Natural killer cell treated with Interleukin-12 subunit alpha and Interleukin-12 subunit beta and Interleukin-15 and Interleukin-18, amount 100 ng/mL, for 72 hours (primary cell): ENCODE measurements at regions not wholly inside any gene's neighbourhood (a gene's known extent, or its start where the extent isn't known, plus 50 kb on each side); places are given as distances from the start of the nearest gene placed in this dataset.

Source experiments
- ATAC-seq, 2 donors: fragments of 150-1000 bp; cut with Tn5 transposase in 1 of 2; sonication (Bioruptor Pico), chemical (Tn5 transposase) in 1 of 2; 2 replicates each; pipeline ENCODE4 v1.10.0; 2021
- DNase-seq: peaks from one replicate; pipeline ENCODE4 v3.0.0; 2022; ENCODE audit warnings: low spot score
- H3K27ac Mint-ChIP-seq, 2 donors: 1 replicate in 1 of 2; 2 replicates in 1 of 2; pipeline ENCODE4 v1.8.0; 2022; ENCODE audit warnings: mixed read lengths in 2 of 2, mild to moderate bottlenecking in 1 of 2, moderate library complexity in 1 of 2
- H3K27me3 Mint-ChIP-seq, 2 donors: 1 replicate in 1 of 2; 2 replicates in 1 of 2; pipeline ENCODE4 v1.8.0; 2022; ENCODE audit warnings: mixed read lengths in 2 of 2
- H3K36me3 Mint-ChIP-seq: one replicate; pipeline ENCODE4 v1.8.0; 2022; ENCODE audit warnings: mixed read lengths
- H3K4me1 Mint-ChIP-seq, 2 donors: 1 replicate in 1 of 2; 2 replicates in 1 of 2; pipeline ENCODE4 v1.8.0; 2022; ENCODE audit warnings: low read depth in 2 of 2, mixed read lengths in 2 of 2, mild to moderate bottlenecking in 1 of 2
- H3K4me3 Mint-ChIP-seq: one replicate; pipeline ENCODE4 v1.8.0; 2022; ENCODE audit warnings: mixed read lengths
- H3K9me3 Mint-ChIP-seq: 2 replicates; pipeline ENCODE4 v1.8.0; 2022; ENCODE audit warnings: mixed read lengths

- H3K36me3 Mint-ChIP-seq = peaks cover 16% of the 10 kb centered on the region
- H3K4me1 Mint-ChIP-seq = peaks cover 0 to 6% of the 10 kb centered on the region in 2 donors
- peaks cover 3% of the 10 kb centered on the region for H3K9me3 Mint-ChIP-seq
- DNase-seq (no peak), ATAC-seq (no peak)
- peaks cover 0 to 2% of the 10 kb centered on the region in 2 donors for H3K27me3 Mint-ChIP-seq
- peak overlapping the region in 1 of 2 donors; percentile 32 for H3K27ac Mint-ChIP-seq
- no peak overlapping the region for H3K4me3 Mint-ChIP-seq
These were observed 107.5 kb upstream of the RUNX1 start for GRCh38 chr21:35156293-35157278.

GRCh38 chr21:35154788-35155187 is 105.7 kb upstream of the RUNX1 start:
- peak overlapping the region in 1 of 2 donors; percentile 37 for H3K27ac Mint-ChIP-seq
- H3K4me1 Mint-ChIP-seq = peaks cover 13% of the 10 kb centered on the region in 2 donors
- H3K36me3 Mint-ChIP-seq = peaks cover 28% of the 10 kb centered on the region
- ATAC-seq (no peak), DNase-seq (no peak)
- no peak overlapping the region for H3K4me3 Mint-ChIP-seq
- peaks cover 9% of the 10 kb centered on the region for H3K9me3 Mint-ChIP-seq
- peaks cover 0 to 2% of the 10 kb centered on the region in 2 donors for H3K27me3 Mint-ChIP-seq

- ATAC-seq = no peak
- no peaks in the 10 kb centered on the region for H3K27me3 Mint-ChIP-seq
- peaks cover 23% of the 10 kb centered on the region for H3K36me3 Mint-ChIP-seq
- peak overlapping the region in 1 of 2 donors; percentile 23 for H3K27ac Mint-ChIP-seq
- DNase-seq = no peak
- H3K9me3 Mint-ChIP-seq = peaks cover 9% of the 10 kb centered on the region
- no peak overlapping the region for H3K4me3 Mint-ChIP-seq
- H3K4me1 Mint-ChIP-seq = peaks cover 13% of the 10 kb centered on the region in 2 donors
These were observed 104.6 kb upstream of the RUNX1 start for GRCh38 chr21:35153671-35154070.

- DNase-seq (no peak), ATAC-seq (peak; percentile 60 to 73)
- peaks cover 0 to 5% of the 10 kb centered on the region in 2 donors for H3K27me3 Mint-ChIP-seq
- peak overlapping the region; percentile 71 to 88 for H3K27ac Mint-ChIP-seq
- H3K36me3 Mint-ChIP-seq = peaks cover 16% of the 10 kb centered on the region
- peaks cover 18 to 20% of the 10 kb centered on the region in 2 donors for H3K4me1 Mint-ChIP-seq
- H3K4me3 Mint-ChIP-seq = peak overlapping the region; percentile 64
- H3K9me3 Mint-ChIP-seq = peaks cover 6% of the 10 kb centered on the region
These were observed 101.6 kb upstream of the RUNX1 start for GRCh38 chr21:35150562-35151226.

- H3K4me1 Mint-ChIP-seq = peaks cover 18 to 20% of the 10 kb centered on the region in 2 donors
- H3K4me3 Mint-ChIP-seq = no peak overlapping the region
- peak overlapping the region in 1 of 2 donors; percentile 88 for H3K27ac Mint-ChIP-seq
- ATAC-seq = no peak
- H3K9me3 Mint-ChIP-seq = peaks cover 6% of the 10 kb centered on the region
- peaks cover 3 to 5% of the 10 kb centered on the region in 2 donors for H3K27me3 Mint-ChIP-seq
- DNase-seq = no peak
- peaks cover 16% of the 10 kb centered on the region for H3K36me3 Mint-ChIP-seq
These were observed 100.6 kb upstream of the RUNX1 start for GRCh38 chr21:35149698-35150097.

- H3K4me3 Mint-ChIP-seq = no peak overlapping the region
- ATAC-seq = no peak
- H3K36me3 Mint-ChIP-seq = peaks cover 16% of the 10 kb centered on the region
- H3K27ac Mint-ChIP-seq = no peak overlapping the region
- H3K4me1 Mint-ChIP-seq = peaks cover 18 to 20% of the 10 kb centered on the region in 2 donors
- no peak for DNase-seq
- H3K27me3 Mint-ChIP-seq = peaks cover 3 to 5% of the 10 kb centered on the region in 2 donors
- H3K9me3 Mint-ChIP-seq = peaks cover 6% of the 10 kb centered on the region
These were observed 98.3 kb upstream of the RUNX1 start for GRCh38 chr21:35147439-35147838.

- Mint-ChIP-seq H3K27ac (no peak overlapping the region), H3K9me3 (peaks cover 3% of the 10 kb centered on the region), H3K4me1 (peaks cover 9 to 11% of the 10 kb centered on the region in 2 donors), H3K27me3 (peaks cover 3 to 5% of the 10 kb centered on the region in 2 donors), H3K4me3 (no peak overlapping the region), H3K36me3 (peaks cover 7% of the 10 kb centered on the region)
- ATAC-seq = no peak
- no peak for DNase-seq
These were observed 96.6 kb upstream of the RUNX1 start for GRCh38 chr21:35145626-35146233.

- Mint-ChIP-seq H3K4me3 (no peak overlapping the region), H3K27me3 (peaks cover 3 to 5% of the 10 kb centered on the region in 2 donors), H3K27ac (no peak overlapping the region), H3K9me3 (no peaks in the 10 kb centered on the region), H3K36me3 (peaks cover under 1% of the 10 kb centered on the region), H3K4me1 (peaks cover 5 to 6% of the 10 kb centered on the region in 2 donors)
- DNase-seq (no peak), ATAC-seq (no peak)
These were observed 95.9 kb upstream of the RUNX1 start for GRCh38 chr21:35144978-35145377.

GRCh38 chr21:35142036-35142815 is 93.1 kb upstream of the RUNX1 start:
- peaks cover 3 to 5% of the 10 kb centered on the region in 2 donors for H3K27me3 Mint-ChIP-seq
- DNase-seq = no peak
- no peak overlapping the region for H3K4me3 Mint-ChIP-seq
- H3K9me3 Mint-ChIP-seq = no peaks in the 10 kb centered on the region
- no peak for ATAC-seq
- no peaks in the 10 kb centered on the region for H3K36me3 Mint-ChIP-seq
- peaks cover 13 to 17% of the 10 kb centered on the region in 2 donors for H3K4me1 Mint-ChIP-seq
- H3K27ac Mint-ChIP-seq = no peak overlapping the region

- Mint-ChIP-seq H3K27ac (peak overlapping the region in 1 of 2 donors; percentile 70), H3K9me3 (no peaks in the 10 kb centered on the region), H3K4me1 (peaks cover 9 to 17% of the 10 kb centered on the region in 2 donors), H3K4me3 (no peak overlapping the region), H3K27me3 (no peaks in the 10 kb centered on the region), H3K36me3 (no peaks in the 10 kb centered on the region)
- ATAC-seq = no peak
- DNase-seq = no peak
These were observed 90.2 kb upstream of the RUNX1 start for GRCh38 chr21:35139382-35139715.

- Mint-ChIP-seq H3K27ac (peak overlapping the region in 1 of 2 donors; percentile 70), H3K9me3 (no peaks in the 10 kb centered on the region), H3K27me3 (no peaks in the 10 kb centered on the region), H3K36me3 (no peaks in the 10 kb centered on the region), H3K4me1 (peaks cover 9 to 17% of the 10 kb centered on the region in 2 donors), H3K4me3 (peak overlapping the region; percentile 25)
- ATAC-seq (peak in 1 of 2 donors; percentile 73), DNase-seq (no peak)
These were observed 89.7 kb upstream of the RUNX1 start for GRCh38 chr21:35138665-35139381.

- Mint-ChIP-seq H3K36me3 (no peaks in the 10 kb centered on the region), H3K27me3 (no peaks in the 10 kb centered on the region)
These were observed 87.6 kb upstream of the RUNX1 start for GRCh38 chr21:35136586-35137219.

More at GRCh38 chr21:35136586-35137219, 87.6 kb upstream of the RUNX1 start:
- H3K4me3 Mint-ChIP-seq = no peak overlapping the region
- peaks cover 9 to 17% of the 10 kb centered on the region in 2 donors for H3K4me1 Mint-ChIP-seq
- no peak for DNase-seq
- no peaks in the 10 kb centered on the region for H3K9me3 Mint-ChIP-seq
- peak overlapping the region; percentile 8 to 34 for H3K27ac Mint-ChIP-seq
- ATAC-seq = no peak
